GM12878 (cell line): ENCODE measurements at regions not wholly inside any gene's neighbourhood (a gene's known extent, or its start where the extent isn't known, plus 50 kb on each side); places are given as distances from the start of the nearest gene placed in this dataset.

Experiments
- ATAC-seq: fragments of 200-7000 bp; cut with Tn5 transposase; 3 replicates; pipeline ENCODE4 v1.9.1; 2020; ENCODE audit warnings: mild to moderate bottlenecking, moderate library complexity
- BruUV-seq: library from RNA; stranded (reverse); fragments of 400-500 nt; replicated peaks from 2 replicates; lab custom pipeline; 2021; lab: Mats Ljungman, UMichigan
- CTCF ChIA-PET: fragments of 300-600 bp; sonication (Branson Sonifier 250); formaldehyde crosslinking; extraction: SDS; loops from one replicate; lab custom pipeline; 2021; ENCODE audit warnings: inconsistent platforms; lab: Yijun Ruan, JAX
- POLR2A ChIA-PET: fragments of 350-600 bp; formaldehyde crosslinking; extraction: SDS; loops from one replicate; lab custom pipeline; 2021; ENCODE audit warnings: inconsistent platforms; lab: Charles Lee
- RAD21 ChIA-PET: fragments of 300-600 bp; sonication (Branson Sonifier 250); formaldehyde crosslinking; loops from one replicate; lab custom pipeline; 2023; ENCODE audit warnings: antibody characterized with exemption; ENCODE audit not compliant: unreplicated experiment; lab: Charles Lee
- SMC1A ChIA-PET: fragments of 300-600 bp; sonication (Branson Sonifier 250); formaldehyde crosslinking; loops from one replicate; lab custom pipeline; 2023; ENCODE audit not compliant: unreplicated experiment, uncharacterized antibody; lab: Charles Lee
- DNase-seq: peaks from one replicate; pipeline ENCODE4 v3.0.0-alpha.2; 2011; ENCODE audit warnings: low read depth, low spot score
- FAIRE-seq: peaks from 3 replicates; lab custom pipeline; 2011; peaks lifted over from hg19 to GRCh38; lab: Jason Lieb, UNC
- H2AFZ ChIP-seq: 2 replicates; pipeline ENCODE4 v1.6.0; 2011; ENCODE audit warnings: low read depth, low read length, control low read depth; ENCODE audit not compliant: control insufficient read depth
- H3K27ac ChIP-seq: 2 replicates; pipeline ENCODE4 v1.5.1; 2011; ENCODE audit warnings: control low read depth; ENCODE audit not compliant: control insufficient read depth, insufficient read depth
- H3K27me3 ChIP-seq, 2 experiments: replicated peaks in 1 of 2; 2 replicates each; pipeline versions ENCODE4 v1.6.0 to v1.6.1; 2011; ENCODE audit warnings: low read length in 1 of 2; ENCODE audit not compliant: control insufficient read depth in 2 of 2, insufficient read depth in 2 of 2
- H3K36me3 ChIP-seq, 2 experiments: 2 replicates each; pipeline ENCODE4 v1.5.1; 2011; ENCODE audit warnings: low read length in 1 of 2; ENCODE audit not compliant: control insufficient read depth in 2 of 2, insufficient read depth in 2 of 2
- H3K4me1 ChIP-seq: 2 replicates; pipeline ENCODE4 v1.6.1; 2011; ENCODE audit warnings: mild to moderate bottlenecking, low read length, moderate library complexity, mixed read lengths; ENCODE audit not compliant: control insufficient read depth, insufficient read depth
- H3K4me2 ChIP-seq: 2 replicates; pipeline ENCODE4 v1.6.0; 2011; ENCODE audit warnings: control low read depth; ENCODE audit not compliant: control insufficient read depth, insufficient read depth
- H3K4me3 ChIP-seq: fragments of 200-600 bp; sonication (generic); 2 replicates; pipeline ENCODE4 v1.5.1; 2016
- H3K79me2 ChIP-seq: 2 replicates; pipeline ENCODE4 v1.6.0; 2011; ENCODE audit warnings: low read length; ENCODE audit not compliant: control insufficient read depth, insufficient read depth
- H3K9ac ChIP-seq: 2 replicates; pipeline ENCODE4 v1.8.0; 2011; ENCODE audit warnings: low read length, control low read depth, mixed read lengths; ENCODE audit not compliant: control insufficient read depth, insufficient read depth
- H3K9me3 ChIP-seq: replicated peaks from 3 replicates; pipeline ENCODE4 v1.5.1; 2011; ENCODE audit warnings: mild to moderate bottlenecking, low read length; ENCODE audit not compliant: control insufficient read depth, insufficient read depth
- H4K20me1 ChIP-seq: 2 replicates; pipeline ENCODE4 v1.6.0; 2011; ENCODE audit not compliant: control insufficient read depth, insufficient read depth
- EZH2 ChIP-seq: IDR thresholded peaks from 2 replicates; pipeline ENCODE4 v1.6.1; 2012; ENCODE audit warnings: low read depth, mild to moderate bottlenecking, control low read depth, inconsistent platforms, low read length, borderline replicate concordance; ENCODE audit not compliant: control insufficient read depth
- MTA2 ChIP-seq: fragments of 450-650 bp; IDR thresholded peaks from 2 replicates; pipeline ENCODE4 v1.6.1; 2016; ENCODE audit warnings: low read depth, mild to moderate bottlenecking, moderate library complexity
- PML ChIP-seq: IDR thresholded peaks from 2 replicates; pipeline ENCODE4 v1.6.1; 2012; ENCODE audit warnings: low read length, inconsistent platforms
- POLR2A ChIP-seq: IDR thresholded peaks from 2 replicates; pipeline ENCODE4 v1.6.1; 2011; ENCODE audit warnings: low read depth, mild to moderate bottlenecking, low read length
- RAD21 ChIP-seq: IDR thresholded peaks from 2 replicates; pipeline ENCODE4 v1.6.1; 2011; ENCODE audit warnings: mild to moderate bottlenecking, low read depth, low read length, moderate library complexity; ENCODE audit not compliant: insufficient read depth
- SIN3A ChIP-seq: IDR thresholded peaks from 2 replicates; pipeline ENCODE4 v1.6.1; 2012; ENCODE audit warnings: low read depth, low read length, improper control_type of control experiment
- SREBF2 ChIP-seq: IDR thresholded peaks from 2 replicates; pipeline ENCODE4 v1.6.1; 2012; ENCODE audit warnings: mild to moderate bottlenecking, low read length
- SRF ChIP-seq, 2 experiments: IDR thresholded peaks; 2 replicates each; pipeline ENCODE4 v1.6.1; 2011; ENCODE audit warnings: low read depth in 2 of 2, low read length in 2 of 2, mild to moderate bottlenecking in 1 of 2, moderate library complexity in 1 of 2
- ZNF24 ChIP-seq: fragments of 450-650 bp; IDR thresholded peaks from 2 replicates; pipeline ENCODE4 v1.6.1; 2017; ENCODE audit warnings: antibody characterized with exemption, mild to moderate bottlenecking
- WGBS: methylation state at CpG from one replicate; pipeline ENCODE4 v1.1.6; 2016; ENCODE audit warnings: low lambda C conversion rate; ENCODE audit not compliant: insufficient replicate concordance, insufficient coverage; ENCODE audit errors: missing lambda C conversion rate; 5-methylcytosine and 5-hydroxymethylcytosine counted together
- in situ Hi-C: fragments of 300-500 bp; cut with MboI; formaldehyde crosslinking; loops from 9 replicates; pipeline ENCODE4 v1.14.3; 2018; ENCODE audit warnings: mixed read lengths
- intact Hi-C: fragments of 100-400 bp; cut with micrococcal nuclease; formaldehyde crosslinking; loops from one replicate; pipeline ENCODE4 v1.14.2; 2022; ENCODE audit not compliant: unreplicated experiment
- TF ChIP-seq, protein P1 (sequence below): fragments of 450-650 bp; IDR thresholded peaks from 2 replicates; pipeline ENCODE4 v1.6.1; 2017; ENCODE audit warnings: low read depth, mild to moderate bottlenecking, moderate library complexity
- TF ChIP-seq, protein P2 (sequence below): fragments of 450-650 bp; IDR thresholded peaks from 2 replicates; pipeline ENCODE4 v1.6.1; 2016; ENCODE audit warnings: mild to moderate bottlenecking, moderate library complexity, borderline replicate concordance

DNA sequence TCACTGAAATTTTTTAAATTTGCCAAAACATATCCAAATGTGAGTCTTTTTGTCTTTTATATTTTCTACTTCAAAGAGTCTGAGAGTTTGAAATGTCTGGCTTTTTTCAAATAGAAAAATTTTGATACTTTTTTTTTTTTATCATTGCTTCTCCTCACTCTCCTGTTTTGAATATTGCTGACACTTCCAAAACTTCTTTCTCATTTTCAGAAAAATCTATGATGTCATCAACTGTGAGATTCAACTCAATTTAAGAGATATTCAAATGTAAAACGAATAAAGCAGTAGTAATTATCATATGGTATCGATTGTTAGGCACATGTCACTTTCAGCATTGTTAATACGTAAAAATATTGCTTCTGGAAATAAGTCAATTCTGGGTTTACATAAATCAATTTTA, 505.8 kb upstream of the STEAP1 start:
- ChIA-PET SMC1A (no interaction called here), RAD21 (no interaction called here), POLR2A (no interaction called here), CTCF (no interaction called here)
- Histone ChIP-seq H4K20me1 (no peaks in the 10 kb centered on the region), H3K4me3 (no peak overlapping the region), H3K4me1 (no peaks in the 10 kb centered on the region), H3K9ac (no peak overlapping the region), H3K36me3 (no peaks in the 10 kb centered on the region), H3K79me2 (no peaks in the 10 kb centered on the region), H3K4me2 (no peak overlapping the region), H3K27ac (no peak overlapping the region), H3K9me3 (no peaks in the 10 kb centered on the region), H3K27me3 (no peaks in the 10 kb centered on the region), H2AFZ (no peak overlapping the region)
- TF ChIP-seq PML (no peak), POLR2A (no peak), SREBF2 (no peak), MTA2 (no peak), ZNF24 (no peak)
- TF ChIP-seq, protein P1, sequence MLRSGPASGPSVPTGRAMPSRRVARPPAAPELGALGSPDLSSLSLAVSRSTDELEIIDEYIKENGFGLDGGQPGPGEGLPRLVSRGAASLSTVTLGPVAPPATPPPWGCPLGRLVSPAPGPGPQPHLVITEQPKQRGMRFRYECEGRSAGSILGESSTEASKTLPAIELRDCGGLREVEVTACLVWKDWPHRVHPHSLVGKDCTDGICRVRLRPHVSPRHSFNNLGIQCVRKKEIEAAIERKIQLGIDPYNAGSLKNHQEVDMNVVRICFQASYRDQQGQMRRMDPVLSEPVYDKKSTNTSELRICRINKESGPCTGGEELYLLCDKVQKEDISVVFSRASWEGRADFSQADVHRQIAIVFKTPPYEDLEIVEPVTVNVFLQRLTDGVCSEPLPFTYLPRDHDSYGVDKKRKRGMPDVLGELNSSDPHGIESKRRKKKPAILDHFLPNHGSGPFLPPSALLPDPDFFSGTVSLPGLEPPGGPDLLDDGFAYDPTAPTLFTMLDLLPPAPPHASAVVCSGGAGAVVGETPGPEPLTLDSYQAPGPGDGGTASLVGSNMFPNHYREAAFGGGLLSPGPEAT: no peak
- no TSS peak for BruUV-seq
- ATAC-seq (no peak), FAIRE-seq (no peak), DNase-seq (no peak)
- intact Hi-C loops: no loop called here
- WGBS: 43% methylated on average over 3 of the region's 3 CpGs
- in situ Hi-C loops: no loop called here

DNA sequence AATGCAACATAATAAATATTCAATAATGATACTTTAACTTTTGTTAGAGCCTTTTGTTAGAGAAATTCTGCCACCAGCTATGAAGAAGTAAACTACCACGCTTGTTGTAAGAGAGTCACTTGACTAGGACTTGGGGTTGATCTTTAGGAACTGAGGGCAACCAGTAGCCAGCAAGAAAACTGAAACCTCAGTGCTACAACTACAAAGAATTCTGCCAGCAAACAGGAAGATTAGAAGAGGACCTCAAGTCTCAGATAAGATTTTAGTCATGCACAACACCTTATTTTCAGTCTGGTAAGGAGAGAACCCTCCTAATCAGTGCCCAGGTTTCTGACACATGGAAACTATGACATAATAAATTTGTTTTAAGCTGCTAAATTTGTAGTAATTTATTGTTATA, 498.3 kb upstream of the STEAP1 start:
- Histone ChIP-seq H3K36me3 (no peaks in the 10 kb centered on the region), H3K9me3 (no peaks in the 10 kb centered on the region), H3K27me3 (no peaks in the 10 kb centered on the region), H2AFZ (no peak overlapping the region), H3K9ac (no peak overlapping the region), H3K79me2 (no peaks in the 10 kb centered on the region), H3K4me1 (no peaks in the 10 kb centered on the region), H3K27ac (no peak overlapping the region), H3K4me3 (no peak overlapping the region), H3K4me2 (no peak overlapping the region), H4K20me1 (no peaks in the 10 kb centered on the region)
- ChIA-PET POLR2A (no interaction called here), SMC1A (no interaction called here), CTCF (interaction anchor here (2.7 kb wide), 1 partner anchor 33 kb away, joined by 9 read pairs; no protein-coding TSS in a partner anchor), RAD21 (no interaction called here)
- intact Hi-C loops: no loop called here
- ATAC-seq (no peak), DNase-seq (no peak), FAIRE-seq (no peak)
- in situ Hi-C loops: no loop called here
- WGBS: 0% methylated on average over 1 of the region's 1 CpG
- no TSS peak for BruUV-seq
- no peak for TF ChIP-seq ZNF24
- TF ChIP-seq RAD21: no peak
- no peak for TF ChIP-seq SRF (IDR thresholded peaks at IDR 0.05; ENCODE audit: low read depth in 2 of 2, low read length in 2 of 2)
- no peak for TF ChIP-seq SIN3A
- TF ChIP-seq, protein P2, sequence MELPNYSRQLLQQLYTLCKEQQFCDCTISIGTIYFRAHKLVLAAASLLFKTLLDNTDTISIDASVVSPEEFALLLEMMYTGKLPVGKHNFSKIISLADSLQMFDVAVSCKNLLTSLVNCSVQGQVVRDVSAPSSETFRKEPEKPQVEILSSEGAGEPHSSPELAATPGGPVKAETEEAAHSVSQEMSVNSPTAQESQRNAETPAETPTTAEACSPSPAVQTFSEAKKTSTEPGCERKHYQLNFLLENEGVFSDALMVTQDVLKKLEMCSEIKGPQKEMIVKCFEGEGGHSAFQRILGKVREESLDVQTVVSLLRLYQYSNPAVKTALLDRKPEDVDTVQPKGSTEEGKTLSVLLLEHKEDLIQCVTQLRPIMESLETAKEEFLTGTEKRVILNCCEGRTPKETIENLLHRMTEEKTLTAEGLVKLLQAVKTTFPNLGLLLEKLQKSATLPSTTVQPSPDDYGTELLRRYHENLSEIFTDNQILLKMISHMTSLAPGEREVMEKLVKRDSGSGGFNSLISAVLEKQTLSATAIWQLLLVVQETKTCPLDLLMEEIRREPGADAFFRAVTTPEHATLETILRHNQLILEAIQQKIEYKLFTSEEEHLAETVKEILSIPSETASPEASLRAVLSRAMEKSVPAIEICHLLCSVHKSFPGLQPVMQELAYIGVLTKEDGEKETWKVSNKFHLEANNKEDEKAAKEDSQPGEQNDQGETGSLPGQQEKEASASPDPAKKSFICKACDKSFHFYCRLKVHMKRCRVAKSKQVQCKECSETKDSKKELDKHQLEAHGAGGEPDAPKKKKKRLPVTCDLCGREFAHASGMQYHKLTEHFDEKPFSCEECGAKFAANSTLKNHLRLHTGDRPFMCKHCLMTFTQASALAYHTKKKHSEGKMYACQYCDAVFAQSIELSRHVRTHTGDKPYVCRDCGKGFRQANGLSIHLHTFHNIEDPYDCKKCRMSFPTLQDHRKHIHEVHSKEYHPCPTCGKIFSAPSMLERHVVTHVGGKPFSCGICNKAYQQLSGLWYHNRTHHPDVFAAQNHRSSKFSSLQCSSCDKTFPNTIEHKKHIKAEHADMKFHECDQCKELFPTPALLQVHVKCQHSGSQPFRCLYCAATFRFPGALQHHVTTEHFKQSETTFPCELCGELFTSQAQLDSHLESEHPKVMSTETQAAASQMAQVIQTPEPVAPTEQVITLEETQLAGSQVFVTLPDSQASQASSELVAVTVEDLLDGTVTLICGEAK: no peak
- TF ChIP-seq EZH2: no peak
